NOMO-1 treated with DMSO at 0.1 percent for 48 hours (cell line): ENCODE measurements at regions not wholly inside any gene's neighbourhood (a gene's known extent, or its start where the extent isn't known, plus 50 kb on each side); places are given as distances from the start of the nearest gene placed in this dataset.

ENCODE experiments used
- DNase-seq: peaks from one replicate; lab custom pipeline; 2025; ENCODE audit not compliant: unreplicated experiment; lab: John Stamatoyannopoulos, UW

DNA sequence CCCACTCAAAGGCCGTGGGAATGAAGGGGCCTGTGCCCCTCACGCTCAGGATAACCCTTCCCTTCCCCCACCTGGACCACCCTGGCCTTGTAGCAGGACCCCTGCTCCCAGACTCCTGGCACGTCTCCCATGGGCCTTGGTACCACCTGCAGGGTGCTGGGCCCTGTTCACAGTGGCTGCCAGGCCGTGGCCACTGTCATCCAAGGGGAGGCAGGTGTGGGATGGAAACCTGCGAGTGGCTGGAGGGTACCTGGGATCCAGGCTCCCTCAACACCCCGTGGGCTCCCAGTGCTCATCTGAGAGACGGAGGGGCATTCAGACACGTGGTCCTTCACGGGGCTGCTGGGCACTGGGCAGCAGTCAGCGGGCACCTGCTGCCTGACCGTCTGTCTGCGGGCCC lies 75.6 kb upstream of the CIBAR2 start:
- DNase-seq = no peak

DNA sequence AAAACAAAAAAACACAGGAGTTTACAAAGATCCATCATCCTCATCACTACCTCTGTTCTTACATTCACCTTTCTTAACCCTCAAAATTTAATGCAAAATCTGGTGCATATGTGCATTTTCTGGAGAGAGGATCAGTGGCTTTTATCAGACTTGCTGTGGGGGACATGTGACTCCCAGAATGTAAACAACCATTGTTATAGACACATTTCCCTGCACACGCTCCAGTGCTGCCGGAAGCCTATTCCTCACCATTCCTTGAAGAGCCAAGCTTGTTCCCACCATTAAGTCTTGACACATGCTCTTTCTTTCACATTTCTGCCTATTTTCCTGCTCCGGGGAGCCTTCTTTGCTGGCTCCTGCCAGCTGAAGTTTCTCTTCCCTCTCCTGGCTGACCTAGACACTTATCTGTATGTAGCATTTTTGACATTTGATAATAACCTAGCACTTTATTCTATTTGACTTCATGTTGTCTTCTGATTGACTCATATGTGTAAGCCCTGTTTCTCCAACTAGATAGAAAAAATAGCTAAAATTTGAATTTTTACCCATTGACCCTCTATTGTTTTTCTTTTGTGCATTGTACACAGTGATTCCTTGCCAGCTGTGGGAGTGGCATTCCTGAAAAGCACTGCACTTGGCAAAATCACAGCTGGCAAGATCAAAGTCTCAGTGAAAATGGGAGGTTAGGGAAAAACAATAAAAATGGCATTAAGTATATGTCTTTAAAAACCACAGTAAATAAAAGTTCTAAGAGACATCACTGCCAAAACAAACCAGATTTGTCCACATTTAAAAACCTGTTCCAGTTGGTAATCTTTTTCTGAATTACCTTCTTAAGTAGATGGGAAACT lies 76.8 kb upstream of the CIBAR2 start:
- no peak for DNase-seq

DNA sequence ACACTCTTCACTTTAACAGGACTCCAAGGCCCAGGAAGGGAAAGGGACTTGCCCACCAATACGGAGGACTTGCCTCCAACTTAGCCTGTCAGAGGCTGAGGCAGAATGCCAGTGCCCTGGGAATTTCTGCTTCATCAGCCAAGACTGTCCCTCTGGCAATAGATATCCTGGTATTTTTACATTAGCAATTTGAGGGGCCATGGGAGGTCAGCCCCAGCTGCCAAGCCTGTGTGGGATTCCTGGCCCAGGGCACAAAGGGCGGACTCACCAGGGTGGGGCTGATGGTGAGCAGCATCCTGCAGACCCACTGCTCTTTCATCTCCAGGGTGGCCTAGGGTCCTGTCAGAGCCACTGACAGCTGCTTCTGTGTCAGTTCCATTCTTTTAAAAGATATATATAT lies 78.3 kb upstream of the CIBAR2 start:
- DNase-seq = no peak

DNA sequence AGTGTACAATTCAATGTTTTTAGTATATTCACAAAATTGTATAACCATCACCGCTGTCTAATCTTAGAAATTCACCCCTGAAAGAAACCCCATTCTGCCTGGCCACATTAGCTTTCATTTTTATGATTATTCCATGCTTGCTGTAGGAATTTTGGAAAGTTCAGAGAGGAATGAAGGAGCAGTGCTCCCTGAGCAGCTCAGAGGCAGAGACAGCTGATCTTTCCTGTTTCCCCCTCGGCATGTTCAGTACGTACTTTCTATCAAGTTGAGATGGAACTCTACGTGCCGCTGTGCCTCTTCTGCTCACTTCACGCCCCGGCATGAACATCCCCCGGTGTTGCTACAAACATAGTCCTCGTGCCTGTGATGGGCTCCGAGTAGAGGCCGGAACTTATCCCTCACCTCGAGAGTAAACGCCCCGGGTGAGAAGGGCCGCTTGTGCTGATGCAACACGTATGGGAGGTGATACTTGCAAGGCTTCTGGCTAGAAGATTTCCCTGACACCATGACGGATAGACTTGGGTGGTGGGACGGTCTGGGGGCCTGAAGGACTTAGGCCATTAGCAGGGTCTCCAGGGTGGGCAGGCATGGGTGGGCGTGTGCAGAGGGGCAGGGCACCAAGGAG lies 79.2 kb upstream of the CIBAR2 start:
- DNase-seq = no peak

DNA sequence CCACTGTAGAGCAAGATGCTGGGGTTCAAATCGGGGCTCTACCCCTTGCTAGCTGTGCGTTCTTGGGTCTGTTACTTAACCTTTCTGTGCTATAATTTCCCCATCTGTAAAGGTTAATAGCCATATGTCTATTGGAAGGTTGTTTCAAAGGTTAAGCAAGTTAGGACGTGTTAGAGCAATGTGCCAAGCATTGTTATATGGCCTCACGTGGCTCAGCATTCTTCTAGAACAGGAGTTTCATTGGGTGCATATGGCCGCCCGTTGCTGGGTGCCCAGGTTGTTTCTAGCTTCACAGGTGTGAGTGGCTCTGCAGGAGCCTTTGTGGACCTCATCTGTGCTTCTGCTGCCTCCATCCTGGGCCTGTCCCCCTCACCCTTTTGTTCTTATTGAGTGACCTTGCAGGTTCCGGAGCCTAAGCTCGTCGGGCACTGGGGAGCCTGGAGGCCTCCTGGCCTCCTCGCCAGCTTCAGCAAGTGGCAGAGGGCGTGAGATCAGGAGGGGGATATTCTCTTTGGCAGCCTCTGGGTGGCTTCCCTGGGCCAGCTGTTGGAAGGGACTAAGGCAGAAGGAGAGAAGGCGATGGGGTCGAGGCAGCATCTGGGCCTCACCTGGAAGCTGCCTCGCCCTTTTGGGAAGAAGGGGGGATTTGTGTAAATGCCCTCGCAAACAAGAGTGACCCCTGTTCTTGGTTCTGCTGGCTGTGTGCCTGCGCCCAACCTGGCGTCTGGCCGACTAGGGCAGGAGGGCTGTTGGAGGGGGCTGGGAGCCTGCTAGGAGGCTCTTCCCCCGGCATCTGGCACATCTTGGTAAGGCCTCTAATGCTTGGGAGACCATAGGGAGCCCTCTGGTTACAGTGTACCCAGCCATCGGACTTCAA lies 80.2 kb upstream of the CIBAR2 start:
- no peak for DNase-seq

DNA sequence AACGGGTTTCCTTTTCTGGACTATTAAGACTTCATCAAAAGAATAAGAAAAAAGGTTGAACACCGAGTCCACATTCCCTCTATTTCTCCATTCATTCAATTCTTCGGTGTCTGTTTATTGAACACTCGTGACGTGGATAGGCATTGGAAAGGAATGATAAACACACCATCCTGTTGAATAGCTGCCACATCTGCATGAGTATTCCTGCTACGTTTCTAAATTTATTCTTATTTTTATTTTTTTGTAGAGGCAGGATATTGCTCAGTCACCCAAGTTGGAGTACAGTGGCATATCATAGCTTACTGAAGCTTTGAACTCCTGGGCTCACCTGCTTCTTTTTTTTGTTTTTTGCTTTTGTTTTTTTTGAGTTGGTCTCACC lies 80.8 kb upstream of the CIBAR2 start:
- no peak for DNase-seq

DNA sequence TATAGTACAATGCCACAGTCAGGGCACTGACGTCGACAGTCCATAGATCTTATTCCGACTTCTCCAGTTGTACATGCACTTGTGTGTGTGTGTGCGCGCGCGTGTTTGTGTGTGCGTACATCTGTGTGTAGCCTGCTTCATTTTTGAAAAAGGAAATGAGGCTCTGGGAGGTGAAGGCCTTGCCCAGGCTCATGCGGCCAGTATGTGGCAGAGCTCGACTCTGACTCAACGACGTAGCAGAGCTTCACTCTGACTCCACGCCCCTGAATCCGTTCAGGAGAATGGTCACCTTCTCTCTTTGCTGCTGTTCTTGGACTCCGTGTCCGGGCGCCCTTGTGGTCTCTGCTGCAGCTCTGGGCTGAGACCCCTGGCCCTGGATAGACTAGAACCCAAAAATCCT lies 81.6 kb upstream of the CIBAR2 start:
- no peak for DNase-seq

DNA sequence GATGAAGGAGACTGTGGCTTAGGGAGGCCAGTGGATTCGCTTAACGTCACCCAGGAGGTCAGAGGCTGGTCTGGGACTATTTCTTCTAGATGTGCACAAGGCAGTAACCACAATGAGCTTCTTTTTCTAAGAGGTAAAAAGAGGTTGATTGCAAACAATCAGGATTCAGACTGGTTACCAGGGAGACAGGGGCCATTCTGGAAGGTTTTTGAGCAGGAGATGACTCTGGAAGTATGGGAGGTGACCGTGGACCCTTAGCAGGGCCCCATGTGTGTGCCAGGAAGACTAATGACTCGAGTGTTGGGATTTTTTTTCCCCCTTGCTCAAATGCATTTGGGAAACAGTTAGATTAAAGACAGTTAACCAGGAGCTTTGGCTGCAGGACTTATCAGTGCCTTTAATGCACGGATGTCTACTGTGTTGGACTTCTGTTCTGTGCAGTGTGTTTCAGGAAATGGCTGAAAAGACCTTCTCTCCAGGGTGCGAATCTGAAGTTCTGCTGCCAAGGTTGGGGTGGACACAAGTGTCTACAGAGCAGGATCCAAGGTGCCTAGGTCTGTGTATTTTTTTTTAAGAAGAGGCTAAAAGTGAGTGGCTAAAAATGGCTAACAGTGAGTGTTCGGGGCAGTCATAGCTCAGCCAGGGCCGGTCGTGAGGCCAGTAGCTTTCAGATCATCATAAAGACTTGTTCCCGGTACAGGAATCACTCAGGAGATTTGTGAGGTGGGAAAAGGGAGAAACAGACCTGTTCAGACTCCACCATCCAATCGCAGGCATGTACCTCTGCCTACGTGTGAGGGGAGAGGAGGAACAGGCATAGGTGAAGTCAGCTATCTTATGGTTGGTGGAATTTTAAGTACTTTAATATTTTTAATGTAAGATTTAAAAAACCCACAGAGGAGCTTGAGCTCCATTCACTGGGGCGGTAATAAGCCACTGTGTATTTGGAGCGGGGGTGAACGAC lies 82.3 kb upstream of the CIBAR2 start:
- no peak for DNase-seq

DNA sequence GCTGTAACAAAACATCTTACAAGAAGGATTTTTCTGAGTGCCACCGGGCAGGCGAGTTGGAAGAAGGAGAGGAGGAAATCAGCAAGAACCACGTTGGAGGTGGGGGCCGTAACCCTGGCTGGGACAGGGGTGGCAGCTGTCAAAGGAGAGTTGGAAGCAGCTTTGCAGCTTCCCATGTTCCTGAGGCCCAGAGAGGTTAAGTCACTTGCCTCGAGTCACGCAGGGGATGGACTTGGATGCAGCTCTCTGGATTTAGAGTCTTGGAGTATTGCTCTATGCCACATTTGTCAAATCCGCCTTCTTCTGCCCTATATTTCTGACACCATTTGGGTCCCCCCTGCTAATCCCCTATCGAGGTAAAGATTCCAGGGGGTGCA lies 83.0 kb upstream of the CIBAR2 start:
- DNase-seq = no peak

DNA sequence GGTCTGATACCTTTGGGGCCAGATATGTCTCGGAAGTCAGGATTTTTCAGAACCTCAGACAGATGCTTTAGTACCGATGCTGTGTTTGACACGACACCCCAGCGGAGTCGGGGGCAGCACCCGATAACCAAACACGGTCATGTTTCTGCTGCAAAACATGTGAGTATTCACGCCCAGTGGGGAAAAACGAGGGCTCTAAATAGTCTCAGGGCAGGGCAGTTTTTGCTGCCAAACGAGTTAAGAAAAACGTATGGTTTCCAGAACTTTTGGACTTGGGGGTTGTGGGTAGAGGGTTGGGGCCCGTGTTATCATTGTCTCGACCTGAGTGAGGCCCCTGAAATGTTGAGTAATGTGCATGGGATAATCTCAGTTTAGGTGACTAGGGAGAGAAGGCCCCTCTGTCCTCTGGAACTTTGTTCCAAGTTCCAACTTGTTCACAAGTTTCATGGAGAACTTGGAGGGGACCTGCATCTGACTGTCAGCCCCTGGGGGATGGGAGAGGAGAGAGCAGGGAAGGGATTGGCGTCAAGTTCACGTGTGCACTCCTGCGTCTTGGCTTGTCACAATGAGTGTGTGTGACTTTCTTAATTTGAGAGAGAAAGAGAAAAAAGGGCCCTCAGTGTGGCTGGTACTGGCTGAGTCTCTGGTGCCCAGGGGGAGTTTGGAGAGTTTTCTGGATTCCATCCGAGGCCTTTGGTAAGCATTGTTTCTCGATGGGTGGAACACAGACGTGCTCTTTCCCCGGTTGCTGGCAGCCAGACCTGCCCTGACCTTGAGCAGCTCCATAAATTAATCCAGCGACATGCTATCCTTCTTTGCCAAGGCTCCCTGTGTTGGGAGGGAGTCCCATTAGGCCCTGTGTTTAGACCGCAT lies 83.9 kb upstream of the CIBAR2 start:
- DNase-seq = no peak

DNA sequence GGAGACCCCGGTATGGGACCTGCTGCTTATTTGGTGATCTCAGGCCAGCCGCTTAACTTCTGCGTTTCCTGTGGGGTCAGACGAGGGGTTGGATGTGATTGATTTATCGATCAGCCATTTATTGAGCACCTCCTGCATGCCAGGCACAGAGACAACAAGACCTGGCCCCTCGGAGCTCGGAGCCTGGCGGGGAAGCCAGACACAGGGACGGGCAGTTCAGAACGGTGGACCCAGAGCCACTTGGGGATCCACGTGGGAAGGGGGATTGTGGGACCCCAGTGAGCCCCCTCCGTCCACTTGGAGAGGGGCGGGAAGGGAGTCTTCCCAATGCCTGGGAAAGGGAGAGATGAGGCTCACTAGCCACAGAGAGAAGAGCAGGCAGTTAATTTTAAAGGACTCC lies 84.7 kb upstream of the CIBAR2 start:
- no peak for DNase-seq

DNA sequence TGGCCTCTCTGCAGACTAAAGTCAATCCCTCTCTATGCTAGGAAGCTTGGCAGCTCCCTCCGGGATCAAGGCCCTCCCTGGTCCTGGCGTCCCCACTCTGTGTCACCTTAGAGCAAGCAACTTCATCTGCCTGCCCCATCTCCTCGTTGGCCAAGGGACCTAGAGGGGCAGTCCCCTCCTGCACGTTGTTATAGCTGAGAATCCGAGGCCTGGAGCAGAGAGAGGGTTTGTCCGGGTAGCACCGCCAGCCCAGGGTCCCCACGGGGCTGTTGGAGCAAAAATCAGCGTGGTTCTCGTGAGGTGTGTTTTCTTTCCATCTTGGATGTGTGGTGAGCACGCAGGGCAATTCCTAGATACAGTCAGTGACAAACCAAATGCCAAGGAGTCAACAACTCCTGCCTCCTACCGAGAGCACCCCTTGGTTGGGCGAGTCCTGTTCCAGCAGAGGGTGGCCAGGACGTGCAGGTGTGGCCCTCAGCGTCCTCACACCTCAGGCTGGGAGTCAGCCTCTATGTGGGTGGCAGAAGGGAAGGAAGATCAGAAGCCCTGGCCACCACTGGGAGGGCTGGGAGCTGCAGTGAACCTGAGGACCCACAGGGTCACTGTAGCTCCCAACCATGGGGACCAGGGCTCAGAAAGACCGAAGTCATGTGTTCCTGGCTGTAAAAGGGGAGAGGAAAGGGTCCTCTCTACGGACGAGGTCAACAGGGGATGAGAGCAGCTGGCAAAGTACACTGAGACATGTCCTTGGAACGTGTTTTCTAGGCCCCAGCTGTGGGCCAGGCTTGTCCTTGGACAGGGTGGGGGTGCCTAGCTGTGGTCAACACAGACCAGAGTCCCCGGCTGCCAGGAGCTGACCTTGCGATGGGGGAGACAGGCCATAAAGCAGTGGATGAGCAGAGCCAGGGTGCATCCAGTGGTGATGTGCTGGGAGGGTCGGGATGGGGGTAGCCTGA lies 85.6 kb upstream of the CIBAR2 start:
- DNase-seq = no peak

DNA sequence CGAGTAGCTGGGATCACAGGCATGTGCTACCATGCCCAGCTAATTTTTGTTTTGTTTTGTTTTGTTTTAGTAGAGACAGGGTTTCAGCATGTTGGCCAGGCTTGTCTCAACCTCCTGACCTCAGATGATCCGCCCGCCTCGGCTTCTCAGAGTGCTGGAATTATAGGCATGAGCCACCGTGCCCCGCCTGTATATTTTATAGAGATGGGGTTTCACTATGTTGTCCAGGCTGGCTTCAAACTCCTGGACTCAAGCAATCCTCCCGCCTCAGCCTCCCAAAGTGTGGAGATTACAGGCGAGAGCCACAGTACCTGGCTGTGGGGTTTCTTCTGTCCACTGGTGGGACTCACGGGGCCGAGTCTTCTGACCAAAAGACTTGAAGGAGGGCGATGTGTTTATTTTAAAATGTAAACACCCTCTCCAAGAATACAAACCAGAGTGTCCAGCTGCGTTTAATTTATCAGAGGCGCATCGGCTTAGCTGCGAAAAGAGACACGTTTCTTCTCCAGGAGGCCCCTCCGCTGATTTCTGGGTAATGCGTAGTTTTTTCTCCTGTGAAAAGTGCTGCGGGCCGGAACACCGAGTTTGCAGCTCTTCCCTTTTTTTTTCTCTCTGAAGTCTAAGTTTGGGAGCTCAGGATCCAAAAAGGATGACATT lies 86.9 kb upstream of the CIBAR2 start:
- no peak for DNase-seq

DNA sequence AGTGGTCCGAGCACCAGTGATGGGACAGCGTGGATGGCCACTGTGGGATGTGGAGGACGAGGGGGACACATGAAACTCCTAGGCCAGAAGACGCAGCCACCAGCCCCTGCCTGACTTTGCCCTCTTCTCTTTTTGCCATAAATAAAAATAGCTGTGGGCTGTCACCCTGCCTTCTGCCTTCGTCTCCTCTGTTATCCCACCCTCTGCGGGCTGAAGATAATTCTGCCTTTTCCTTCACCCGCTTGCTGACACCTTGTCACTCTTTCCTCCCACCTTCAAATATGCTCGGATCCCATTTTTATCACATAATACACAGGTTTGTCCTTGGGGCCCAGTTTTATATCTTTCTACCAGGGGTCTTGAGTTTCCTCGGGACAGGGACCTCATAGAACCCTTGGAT lies 87.6 kb upstream of the CIBAR2 start:
- no peak for DNase-seq

DNA sequence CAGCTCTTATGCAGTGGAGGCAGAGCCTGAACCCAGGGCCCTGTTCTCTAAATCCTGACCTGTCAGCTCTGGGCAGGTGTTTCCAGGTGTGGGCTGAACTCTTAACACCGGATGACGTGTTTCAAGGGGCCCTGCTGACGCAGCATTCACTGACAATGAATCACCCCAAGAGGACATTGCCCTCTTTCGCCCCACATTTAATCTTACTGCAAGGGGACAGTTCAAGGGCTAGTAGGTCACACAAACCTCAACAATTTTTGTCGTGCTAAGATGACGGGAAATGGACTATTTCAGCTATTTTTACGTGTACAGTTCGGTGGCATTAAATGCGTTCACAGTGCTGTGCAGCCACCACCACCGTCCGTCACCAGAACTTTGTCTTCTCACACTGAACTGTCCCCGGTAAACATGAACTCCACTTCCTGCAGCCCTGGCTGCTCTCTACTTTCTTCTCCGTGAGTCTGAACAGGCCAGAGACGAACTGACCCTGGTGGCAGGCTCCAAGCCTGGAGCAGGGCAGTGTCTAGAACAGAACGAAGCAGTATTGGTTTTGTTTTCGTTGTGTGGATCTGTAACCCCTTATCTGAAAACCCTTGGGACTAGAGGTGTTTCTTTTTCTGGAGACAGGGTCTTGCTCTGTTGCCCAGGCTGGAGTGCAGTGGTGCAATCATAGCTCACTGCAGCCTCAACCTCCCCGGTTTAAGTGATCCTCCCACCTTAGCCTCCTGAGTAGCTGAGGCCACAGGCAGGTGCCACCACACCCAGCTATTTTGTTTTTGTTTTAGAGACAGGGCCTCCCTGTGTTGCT lies 88.4 kb upstream of the CIBAR2 start:
- DNase-seq = no peak

DNA sequence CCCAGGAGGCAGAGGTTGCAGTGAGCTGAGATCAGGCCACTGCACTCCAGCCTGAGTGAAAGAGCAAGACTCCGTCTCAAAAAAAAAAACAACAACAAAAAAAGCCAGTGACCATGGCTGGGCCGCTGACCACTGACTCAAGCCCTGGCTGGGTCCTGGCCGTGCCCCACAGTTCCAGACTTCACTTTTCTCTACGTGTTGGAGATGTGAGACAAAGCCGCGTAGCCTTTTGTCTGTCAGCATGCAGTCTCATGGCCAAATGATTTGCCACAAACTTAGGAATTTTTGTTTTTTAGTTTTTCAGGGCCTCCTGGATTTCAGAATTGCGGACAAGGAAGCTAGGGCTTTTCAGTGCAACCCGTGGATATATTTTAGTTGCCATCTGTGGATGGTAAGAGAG lies 89.3 kb upstream of the CIBAR2 start:
- DNase-seq = no peak

DNA sequence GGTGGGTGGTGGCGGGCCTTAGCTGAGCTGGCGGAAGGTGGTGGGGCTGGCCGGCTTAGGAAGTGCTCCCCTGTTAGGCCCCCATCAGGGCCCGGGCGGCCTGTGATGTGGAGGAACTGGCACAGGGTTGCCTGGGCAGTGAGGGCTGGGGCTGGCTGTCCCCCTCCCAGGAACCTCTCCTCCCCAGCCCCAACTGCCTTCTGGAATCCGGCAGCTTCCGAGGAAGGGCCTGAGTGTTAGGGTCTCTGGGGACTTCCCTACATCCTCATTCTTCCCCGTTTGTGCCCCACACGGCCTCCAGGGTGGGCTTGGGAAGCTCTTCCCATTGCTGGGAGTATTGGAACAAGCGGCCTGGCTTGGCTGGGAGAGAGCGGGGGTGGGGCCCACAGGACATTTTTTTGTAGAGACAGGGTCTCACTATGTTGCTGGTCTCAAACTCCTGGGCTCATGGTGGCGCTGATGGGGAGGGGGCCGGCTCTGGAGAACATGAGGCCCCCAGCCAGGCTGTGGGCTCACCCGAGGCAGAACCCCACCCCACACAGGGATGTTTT lies 89.9 kb upstream of the CIBAR2 start:
- DNase-seq = no peak
